Loucy (cell line): ENCODE measurements at regions not wholly inside any gene's neighbourhood (a gene's known extent, or its start where the extent isn't known, plus 50 kb on each side); places are given as distances from the start of the nearest gene placed in this dataset.

ENCODE experiments used
- H2AFZ ChIP-seq: fragments of 200-600 bp; sonication (generic); 2 replicates; pipeline ENCODE4 v1.6.0; 2016; ENCODE audit warnings: antibody characterized with exemption, mild to moderate bottlenecking, low read length, moderate library complexity
- H3F3A ChIP-seq: fragments of 200-600 bp; 2 replicates; pipeline ENCODE4 v1.6.0; 2016; ENCODE audit warnings: antibody characterized with exemption, low read depth, mild to moderate bottlenecking
- H3K27me3 ChIP-seq: fragments of 200-600 bp; sonication (generic); 2 replicates; pipeline ENCODE4 v1.6.1; 2014; ENCODE audit warnings: low read length, mild to moderate bottlenecking; ENCODE audit not compliant: insufficient read depth, poor library complexity, severe bottlenecking
- H3K36me3 ChIP-seq: fragments of 200-600 bp; sonication (generic); 2 replicates; pipeline ENCODE4 v1.6.1; 2016; ENCODE audit warnings: low read length; ENCODE audit not compliant: insufficient read depth
- H3K4me1 ChIP-seq: fragments of 200-600 bp; sonication (generic); 2 replicates; pipeline ENCODE4 v1.5.1; 2014; ENCODE audit warnings: low read length, mild to moderate bottlenecking; ENCODE audit not compliant: insufficient read depth, poor library complexity, severe bottlenecking
- H3K4me2 ChIP-seq: fragments of 200-600 bp; sonication (generic); 2 replicates; pipeline ENCODE4 v1.6.0; 2014; ENCODE audit warnings: antibody characterized with exemption, low read length, low read depth, mild to moderate bottlenecking; ENCODE audit not compliant: poor library complexity, severe bottlenecking
- H3K4me3 ChIP-seq: fragments of 200-600 bp; sonication (generic); 2 replicates; pipeline ENCODE4 v1.5.1; 2014; ENCODE audit warnings: low read length, mild to moderate bottlenecking, mixed read lengths; ENCODE audit not compliant: poor library complexity, severe bottlenecking
- H3K79me2 ChIP-seq: fragments of 200-600 bp; sonication (generic); 2 replicates; pipeline ENCODE4 v1.6.1; 2014; ENCODE audit warnings: low read length; ENCODE audit not compliant: insufficient read depth
- H3K9ac ChIP-seq: fragments of 200-600 bp; sonication (generic); 2 replicates; pipeline ENCODE4 v1.6.0; 2014; ENCODE audit warnings: mild to moderate bottlenecking, low read depth, low read length, moderate library complexity; ENCODE audit not compliant: poor library complexity, severe bottlenecking
- H3K9me2 ChIP-seq: fragments of 200-600 bp; sonication (generic); replicated peaks from 2 replicates; pipeline ENCODE4 v1.6.1; 2016; ENCODE audit warnings: low read depth, low read length, mixed read lengths
- H3K9me3 ChIP-seq: fragments of 200-600 bp; sonication (generic); 2 replicates; pipeline ENCODE4 v1.6.1; 2014; ENCODE audit warnings: mild to moderate bottlenecking, antibody characterized with exemption, low read length, low read depth; ENCODE audit not compliant: insufficient read depth
- H4K20me1 ChIP-seq: fragments of 200-600 bp; sonication (generic); 2 replicates; pipeline ENCODE4 v1.6.0; 2014; ENCODE audit warnings: antibody characterized with exemption, low read length, mild to moderate bottlenecking; ENCODE audit not compliant: insufficient read depth, poor library complexity, severe bottlenecking
- EZH2phosphoT487 ChIP-seq: fragments of 200-600 bp; IDR thresholded peaks from 2 replicates; pipeline ENCODE4 v1.6.1; 2018; ENCODE audit warnings: antibody characterized with exemption, mild to moderate bottlenecking, moderate library complexity, borderline replicate concordance
- TF ChIP-seq, protein P1 (sequence below): fragments of 200-600 bp; sonication (generic); conservative IDR thresholded peaks from 2 replicates; pipeline ENCODE4 v1.5.1; 2014; ENCODE audit warnings: mild to moderate bottlenecking, antibody characterized with exemption, low read length

DNA sequence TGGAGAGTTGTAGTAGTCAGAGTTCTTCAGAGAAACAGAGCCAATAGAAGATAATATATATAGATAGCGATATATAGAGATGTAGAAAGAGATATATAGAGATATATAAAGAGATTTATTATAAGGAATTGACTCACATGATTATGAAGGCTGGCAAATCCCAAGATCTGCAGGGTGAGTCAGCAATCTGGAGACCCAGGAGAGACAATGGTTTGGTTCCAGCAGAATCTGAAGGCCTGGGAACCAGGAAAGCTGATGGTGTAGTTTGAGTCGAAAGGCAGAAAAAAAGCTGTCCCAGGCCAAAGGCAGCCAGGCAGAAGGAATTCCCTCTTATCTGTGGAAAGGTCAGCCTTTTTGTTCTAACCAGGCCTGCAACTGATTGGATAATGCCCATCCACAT is 194.1 kb downstream of the NUFIP1 start:
- Histone ChIP-seq H3K4me1 (no peaks in the 10 kb centered on the region), H3F3A (no peaks in the 10 kb centered on the region)
- TF ChIP-seq, protein P1, sequence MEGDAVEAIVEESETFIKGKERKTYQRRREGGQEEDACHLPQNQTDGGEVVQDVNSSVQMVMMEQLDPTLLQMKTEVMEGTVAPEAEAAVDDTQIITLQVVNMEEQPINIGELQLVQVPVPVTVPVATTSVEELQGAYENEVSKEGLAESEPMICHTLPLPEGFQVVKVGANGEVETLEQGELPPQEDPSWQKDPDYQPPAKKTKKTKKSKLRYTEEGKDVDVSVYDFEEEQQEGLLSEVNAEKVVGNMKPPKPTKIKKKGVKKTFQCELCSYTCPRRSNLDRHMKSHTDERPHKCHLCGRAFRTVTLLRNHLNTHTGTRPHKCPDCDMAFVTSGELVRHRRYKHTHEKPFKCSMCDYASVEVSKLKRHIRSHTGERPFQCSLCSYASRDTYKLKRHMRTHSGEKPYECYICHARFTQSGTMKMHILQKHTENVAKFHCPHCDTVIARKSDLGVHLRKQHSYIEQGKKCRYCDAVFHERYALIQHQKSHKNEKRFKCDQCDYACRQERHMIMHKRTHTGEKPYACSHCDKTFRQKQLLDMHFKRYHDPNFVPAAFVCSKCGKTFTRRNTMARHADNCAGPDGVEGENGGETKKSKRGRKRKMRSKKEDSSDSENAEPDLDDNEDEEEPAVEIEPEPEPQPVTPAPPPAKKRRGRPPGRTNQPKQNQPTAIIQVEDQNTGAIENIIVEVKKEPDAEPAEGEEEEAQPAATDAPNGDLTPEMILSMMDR: no peak
- TF ChIP-seq EZH2phosphoT487: no peak

DNA sequence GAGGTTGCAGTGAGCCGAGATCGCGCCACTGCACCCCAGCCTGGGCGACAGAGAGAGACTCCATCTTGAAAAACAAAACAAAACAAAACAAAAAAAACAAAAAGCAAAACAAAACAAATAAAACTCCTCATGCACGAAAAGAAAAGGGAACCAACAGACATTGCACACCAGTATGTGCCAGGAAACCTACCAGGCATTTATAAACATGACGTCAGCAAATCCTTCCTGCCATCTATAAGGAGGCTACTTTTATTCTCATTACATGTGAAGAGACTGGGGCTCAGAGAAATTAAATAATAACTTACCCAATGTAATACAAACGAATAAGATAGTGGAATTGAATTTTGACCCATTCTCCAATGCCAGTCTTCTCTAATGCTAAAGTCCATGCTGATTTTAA is 197.2 kb downstream of the NUFIP1 start:
- no peak overlapping the region for H3K4me3 ChIP-seq
- peaks cover 9% of the 10 kb centered on the region; the same call in 1 of the 2 replicates for H3K9me3 ChIP-seq
- no peak overlapping the region for H2AFZ ChIP-seq
- H3K36me3 ChIP-seq: no peaks in the 10 kb centered on the region
- no peaks in the 10 kb centered on the region for H3K9me2 ChIP-seq
- no peaks in the 10 kb centered on the region for H4K20me1 ChIP-seq
- TF ChIP-seq EZH2phosphoT487: no peak
- TF ChIP-seq, protein P1: no peak
- no peaks in the 10 kb centered on the region for H3K27me3 ChIP-seq
- H3K79me2 ChIP-seq: no peaks in the 10 kb centered on the region
- no peak overlapping the region for H3K9ac ChIP-seq
- H3K4me2 ChIP-seq: no peak overlapping the region
- no peaks in the 10 kb centered on the region for H3K4me1 ChIP-seq
- no peaks in the 10 kb centered on the region for H3F3A ChIP-seq

More for the DNA sequence above, 194.1 kb downstream of the NUFIP1 start:
- no peaks in the 10 kb centered on the region for H3K79me2 ChIP-seq
- no peak overlapping the region for H3K4me2 ChIP-seq
- no peaks in the 10 kb centered on the region for H4K20me1 ChIP-seq
- H3K9me3 ChIP-seq: no peaks in the 10 kb centered on the region
- H3K36me3 ChIP-seq: no peaks in the 10 kb centered on the region
- no peaks in the 10 kb centered on the region for H3K27me3 ChIP-seq
- no peak overlapping the region for H3K9ac ChIP-seq
- no peak overlapping the region for H3K4me3 ChIP-seq
- H2AFZ ChIP-seq: no peak overlapping the region
- H3K9me2 ChIP-seq: no peaks in the 10 kb centered on the region

DNA sequence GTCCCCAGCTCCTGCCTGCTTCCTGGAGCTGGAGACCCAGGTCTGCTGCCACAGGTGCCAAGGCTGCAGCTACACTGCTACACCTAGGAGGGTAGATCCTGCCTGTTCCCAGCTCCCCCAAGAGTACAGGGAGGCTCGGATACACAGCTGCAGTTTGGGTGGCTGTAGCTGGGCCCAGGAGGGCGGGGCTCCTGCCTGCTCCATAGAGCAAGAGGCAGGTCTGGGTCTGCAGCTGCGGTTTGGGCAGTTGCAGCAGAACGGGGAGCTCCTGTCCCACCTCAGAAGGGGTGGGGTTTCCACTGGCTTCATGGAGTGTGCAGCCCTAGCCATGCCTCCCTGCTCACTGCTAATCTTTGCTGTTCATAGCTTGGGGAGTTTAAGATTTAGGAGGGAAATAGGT is 199.0 kb downstream of the NUFIP1 start:
- Histone ChIP-seq H3K27me3 (no peaks in the 10 kb centered on the region), H3K9me3 (peaks cover 9% of the 10 kb centered on the region; the same call in 1 of the 2 replicates), H2AFZ (no peak overlapping the region), H3K4me1 (no peaks in the 10 kb centered on the region), H3K9ac (no peak overlapping the region), H4K20me1 (no peaks in the 10 kb centered on the region), H3K36me3 (no peaks in the 10 kb centered on the region), H3F3A (no peaks in the 10 kb centered on the region), H3K4me2 (no peak overlapping the region), H3K9me2 (no peaks in the 10 kb centered on the region), H3K4me3 (no peak overlapping the region), H3K79me2 (no peaks in the 10 kb centered on the region)
- TF ChIP-seq, protein P1: no peak
- no peak for TF ChIP-seq EZH2phosphoT487
